Endothelial cell of umbilical vein (primary cell): ENCODE measurements at regions not wholly inside any gene's neighbourhood (a gene's known extent, or its start where the extent isn't known, plus 50 kb on each side); places are given as distances from the start of the nearest gene placed in this dataset.

ENCODE experiments used
- BruUV-seq: library from RNA; stranded (reverse); fragments of 400-500 nt; replicated peaks from 2 replicates; lab custom pipeline; 2021; lab: Mats Ljungman, UMichigan
- CTCF ChIA-PET: fragments of 300-600, 350-600 bp; sonication (Branson Sonifier 250); formaldehyde crosslinking; loops from one replicate; lab custom pipeline; 2021; ENCODE audit warnings: antibody characterized with exemption, inconsistent platforms; lab: Charles Lee
- POLR2A ChIA-PET: fragments of 300-600, 350-600 bp; sonication (Branson Sonifier 250); formaldehyde crosslinking; loops from one replicate; lab custom pipeline; 2021; ENCODE audit warnings: antibody characterized with exemption, inconsistent platforms; lab: Charles Lee
- DNase-seq: peaks from one replicate; pipeline ENCODE4 v3.0.0-alpha.2; 2011; ENCODE audit warnings: low read depth, low spot score
- FAIRE-seq: peaks from 2 replicates; lab custom pipeline; 2011; peaks lifted over from hg19 to GRCh38; lab: Jason Lieb, UNC
- H2AFZ ChIP-seq: 2 replicates; pipeline ENCODE4 v1.6.0; 2012; ENCODE audit warnings: low read depth, low read length, control low read depth, inconsistent platforms
- H3K27ac ChIP-seq: 2 replicates; pipeline ENCODE4 v1.5.1; 2011; ENCODE audit warnings: low read depth, mild to moderate bottlenecking, control low read depth, low read length, moderate library complexity; ENCODE audit not compliant: insufficient read depth
- H3K27me3 ChIP-seq, 2 experiments: 2 replicates each; pipeline versions ENCODE4 v1.6.0 to v1.6.1; 2011; ENCODE audit warnings: low read length in 2 of 2, mixed read lengths in 1 of 2; ENCODE audit not compliant: control insufficient read depth in 2 of 2, insufficient read depth in 2 of 2
- H3K36me3 ChIP-seq, 2 experiments: 2 replicates in 1 of 2; 3 replicates in 1 of 2; pipeline ENCODE4 v1.5.1; 2011; ENCODE audit warnings: low read length in 2 of 2, mild to moderate bottlenecking in 1 of 2, moderate library complexity in 1 of 2; ENCODE audit not compliant: control insufficient read depth in 2 of 2, insufficient read depth in 2 of 2; ENCODE audit errors: extremely low read depth in 1 of 2
- H3K4me1 ChIP-seq: 3 replicates; pipeline ENCODE4 v1.5.1; 2011; ENCODE audit warnings: mild to moderate bottlenecking, low read length; ENCODE audit not compliant: control insufficient read depth, insufficient read depth; ENCODE audit errors: extremely low read depth
- H3K4me2 ChIP-seq: 2 replicates; pipeline ENCODE4 v1.6.1; 2011; ENCODE audit warnings: low read length, control low read depth, mixed read lengths; ENCODE audit not compliant: insufficient read depth
- H3K4me3 ChIP-seq, 3 experiments: fragments of 200-600 bp in 1 of 3; sonication (generic), shearing (Covaris generic) in 1 of 3; replicated peaks in 1 of 3; 2 replicates each; pipeline ENCODE4 v1.5.1; 2011 to 2016; ENCODE audit warnings: control low read depth in 3 of 3, low read length in 3 of 3, mild to moderate bottlenecking in 2 of 3, inconsistent platforms in 1 of 3, low read depth in 1 of 3, moderate library complexity in 1 of 3; ENCODE audit not compliant: insufficient read depth in 1 of 3
- H3K79me2 ChIP-seq: 2 replicates; pipeline ENCODE4 v1.6.0; 2012; ENCODE audit warnings: low read length, inconsistent platforms; ENCODE audit not compliant: control insufficient read depth, insufficient read depth
- H3K9ac ChIP-seq: replicated peaks from 2 replicates; pipeline ENCODE3; 2011; ENCODE audit warnings: low read length, control low read depth; ENCODE audit not compliant: insufficient read depth; ENCODE audit errors: extremely low read depth
- H3K9me1 ChIP-seq: replicated peaks from 3 replicates; pipeline ENCODE4 v1.6.0; 2011; ENCODE audit warnings: mild to moderate bottlenecking, low read length; ENCODE audit not compliant: control insufficient read depth, insufficient read depth; ENCODE audit errors: extremely low read depth
- H3K9me3 ChIP-seq: replicated peaks from 2 replicates; pipeline ENCODE4 v1.5.1; 2012; ENCODE audit warnings: low read length, inconsistent platforms; ENCODE audit not compliant: control insufficient read depth, insufficient read depth
- H4K20me1 ChIP-seq: replicated peaks from 2 replicates; pipeline ENCODE3; 2011; ENCODE audit warnings: mild to moderate bottlenecking, low read length; ENCODE audit not compliant: control insufficient read depth, insufficient read depth; ENCODE audit errors: extremely low read depth
- CTCF ChIP-seq, 2 donors: IDR thresholded peaks; 1 replicate in 1 of 2; 2 replicates in 1 of 2; pipeline ENCODE4 v1.5.1; 2011; ENCODE audit warnings: low read length in 2 of 2, mild to moderate bottlenecking in 2 of 2, moderate library complexity in 2 of 2, control low read depth in 1 of 2, inconsistent platforms in 1 of 2, low read depth in 1 of 2; ENCODE audit not compliant: insufficient read depth in 1 of 2; ENCODE audit errors: extremely low read depth in 1 of 2
- EZH2 ChIP-seq: IDR thresholded peaks from 2 replicates; pipeline ENCODE4 v1.6.1; 2012; ENCODE audit warnings: borderline replicate concordance, low read depth, mild to moderate bottlenecking, moderate library complexity, low read length, inconsistent platforms; ENCODE audit not compliant: severe bottlenecking
- FOS ChIP-seq: IDR thresholded peaks from 2 replicates; pipeline ENCODE4 v1.6.1; 2011; ENCODE audit warnings: mild to moderate bottlenecking, low read length, moderate library complexity, borderline replicate concordance; ENCODE audit not compliant: insufficient read depth
- GATA2 ChIP-seq: IDR thresholded peaks from 2 replicates; pipeline ENCODE4 v1.7.0; 2011; ENCODE audit warnings: low read depth, mild to moderate bottlenecking, moderate library complexity, mixed read lengths, low read length; ENCODE audit not compliant: insufficient read length, insufficient read depth
- JUN ChIP-seq: IDR thresholded peaks from 2 replicates; pipeline ENCODE4 v1.6.1; 2011; ENCODE audit warnings: borderline replicate concordance, low read depth; ENCODE audit not compliant: insufficient read length, insufficient read depth
- MAX ChIP-seq: IDR thresholded peaks from 2 replicates; pipeline ENCODE4 v1.6.1; 2011; ENCODE audit not compliant: insufficient read depth, insufficient read length
- MYC ChIP-seq: IDR thresholded peaks from one replicate; pipeline ENCODE4 v1.6.1; 2011; ENCODE audit warnings: mild to moderate bottlenecking, low read depth, low read length
- POLR2A ChIP-seq: IDR thresholded peaks from 2 replicates; pipeline ENCODE4 v1.6.1; 2012; ENCODE audit warnings: low read depth, mild to moderate bottlenecking, control low read depth, low read length
- POLR2AphosphoS5 ChIP-seq: IDR thresholded peaks from 2 replicates; pipeline ENCODE4 v1.6.1; 2012; ENCODE audit warnings: low read depth, mild to moderate bottlenecking, control low read depth, low read length, moderate library complexity; ENCODE audit not compliant: insufficient read depth
- dilution Hi-C: fragments of 300-500 bp; cut with MboI; formaldehyde crosslinking; loops from one replicate; pipeline ENCODE4 v1.15.0; 2019; ENCODE audit warnings: low sequenced_read_pairs; ENCODE audit not compliant: extremely low pct_ligation_motif_present
- intact Hi-C: fragments of 100-400 bp; cut with micrococcal nuclease; formaldehyde crosslinking; loops from one replicate; pipeline ENCODE4 v1.10.0; 2022

GRCh38 chr11:133582750-133583149, 50.4 kb upstream of the OPCML start:
- Histone ChIP-seq H3K27me3 (no peaks in the 10 kb centered on the region), H3K79me2 (no peaks in the 10 kb centered on the region), H2AFZ (no peak overlapping the region), H3K4me3 (no peak overlapping the region), H3K9me1 (no peaks in the 10 kb centered on the region), H3K9ac (no peak overlapping the region), H4K20me1 (no peaks in the 10 kb centered on the region), H3K4me2 (no peak overlapping the region), H3K27ac (no peak overlapping the region), H3K36me3 (no peaks in the 10 kb centered on the region), H3K4me1 (no peaks in the 10 kb centered on the region), H3K9me3 (peaks cover 5% of the 10 kb centered on the region)
- BruUV-seq, result no TSS peak
- FAIRE-seq, result no peak
- TF ChIP-seq GATA2, result no peak
- no peak for TF ChIP-seq CTCF (IDR thresholded peaks at IDR 0.05; ENCODE audit: extremely low read depth in 1 of 2, insufficient read depth in 1 of 2, low read depth in 1 of 2, low read length in 2 of 2)
- no peak for TF ChIP-seq MAX
- no peak for TF ChIP-seq FOS
- no peak for TF ChIP-seq POLR2AphosphoS5
- TF ChIP-seq MYC, result no peak
- TF ChIP-seq POLR2A, result no peak
- no peak for TF ChIP-seq JUN
- no peak for TF ChIP-seq EZH2
- dilution Hi-C loops, result no loop called here
- POLR2A ChIA-PET, result no interaction called here
- intact Hi-C loops, result no loop called here
- CTCF ChIA-PET, result no interaction called here
- DNase-seq, result no peak
